HCT116 (cell line): ENCODE measurements at regions not wholly inside any gene's neighbourhood (a gene's known extent, or its start where the extent isn't known, plus 50 kb on each side); places are given as distances from the start of the nearest gene placed in this dataset.
"Not testable (repeated sequence)": the region's sequence is repeated elsewhere in the genome, so short reads cannot be mapped to it uniquely, and the experiment has no call there.

ENCODE experiments used
- ATAC-seq: fragments of 200-7000 bp; cut with Tn5 transposase; 2 replicates; pipeline ENCODE4 v1.9.1; 2020; ENCODE audit warnings: mild to moderate bottlenecking, moderate library complexity
- BruUV-seq: library from RNA; stranded (reverse); fragments of 400-500 nt; replicated peaks from 2 replicates; lab custom pipeline; 2021; lab: Mats Ljungman, UMichigan
- CTCF ChIA-PET: fragments of 300-600 bp; sonication (Branson Sonifier 250); formaldehyde crosslinking; loops from one replicate; lab custom pipeline; 2021; ENCODE audit warnings: antibody characterized with exemption; lab: Charles Lee
- POLR2A ChIA-PET: fragments of 300-600, 350-600 bp; sonication (Branson Sonifier 250); formaldehyde crosslinking; loops from one replicate; lab custom pipeline; 2021; ENCODE audit warnings: antibody characterized with exemption; lab: Charles Lee
- RAD21 ChIA-PET, 2 experiments: fragments of 300-600 bp; sonication (Branson Sonifier 250); formaldehyde crosslinking; loops; one replicate each; lab custom pipeline; 2023; ENCODE audit warnings: low total read pairs in 2 of 2; ENCODE audit not compliant: uncharacterized antibody in 2 of 2, unreplicated experiment in 2 of 2, low non-redundant PET in 1 of 2; lab: Charles Lee
- DNase-seq: peaks from one replicate; pipeline ENCODE4 v3.0.0-alpha.2; 2010; ENCODE audit warnings: low read depth, low spot score
- H2AFZ ChIP-seq: fragments of 200-600 bp; shearing (Covaris generic), sonication (generic); 2 replicates; pipeline ENCODE4 v1.6.1; 2017; ENCODE audit warnings: low read depth, mixed run types, mixed read lengths, antibody characterized with exemption, low read length; ENCODE audit not compliant: poor library complexity, severe bottlenecking
- H3K27ac ChIP-seq: 2 replicates; pipeline ENCODE4 v1.5.1; 2012; ENCODE audit warnings: low read depth, low read length
- H3K27me3 ChIP-seq: fragments of 200-600 bp; sonication (generic); 2 replicates; pipeline ENCODE4 v1.6.1; 2016; ENCODE audit warnings: mixed run types, low read length, mixed read lengths; ENCODE audit not compliant: insufficient read depth
- H3K36me3 ChIP-seq, 2 experiments: fragments of 200-500 bp in 1 of 2; fragments of 200-600 bp in 1 of 2; sonication (Bioruptor generic) in 1 of 2; sonication (generic) in 1 of 2; 2 replicates each; pipeline versions ENCODE4 v1.5.1 to v1.6.1; 2014 to 2016; ENCODE audit warnings: low read length in 2 of 2, inconsistent platforms in 1 of 2, mixed read lengths in 1 of 2, mixed run types in 1 of 2; ENCODE audit not compliant: insufficient read depth in 2 of 2, control insufficient read depth in 1 of 2
- H3K4me1 ChIP-seq, 2 experiments: fragments of 200-600 bp in 1 of 2; sonication (generic) in 1 of 2; 2 replicates each; pipeline versions ENCODE4 v1.5.1 to v1.6.1; 2012 to 2017; ENCODE audit warnings: low read length in 2 of 2, inconsistent platforms in 1 of 2, mild to moderate bottlenecking in 1 of 2, mixed read lengths in 1 of 2, mixed run types in 1 of 2, moderate library complexity in 1 of 2; ENCODE audit not compliant: insufficient read depth in 2 of 2, control insufficient read depth in 1 of 2
- H3K4me2 ChIP-seq: fragments of 200-600 bp; sonication (generic); 2 replicates; pipeline ENCODE4 v1.6.1; 2017; ENCODE audit warnings: mixed run types, low read length, mixed read lengths
- H3K4me3 ChIP-seq, 2 experiments: fragments of 200-600 bp in 1 of 2; sonication (generic) in 1 of 2; replicated peaks in 1 of 2; 2 replicates each; pipeline ENCODE4 v1.5.1; 2011 to 2016; ENCODE audit warnings: low read length in 2 of 2, control low read depth in 1 of 2, low read depth in 1 of 2, mild to moderate bottlenecking in 1 of 2, mixed read lengths in 1 of 2, mixed run types in 1 of 2
- H3K79me2 ChIP-seq: fragments of 200-600 bp; sonication (generic); 2 replicates; pipeline ENCODE4 v1.6.1; 2017; ENCODE audit warnings: mild to moderate bottlenecking, mixed run types, low read length, moderate library complexity, mixed read lengths; ENCODE audit not compliant: insufficient read depth
- H3K9ac ChIP-seq: fragments of 200-600 bp; sonication (generic); 2 replicates; pipeline ENCODE4 v1.6.1; 2016; ENCODE audit warnings: low read length, mixed read lengths
- H3K9me2 ChIP-seq: fragments of 200-600 bp; sonication (generic), shearing (Covaris generic); 2 replicates; pipeline ENCODE4 v1.6.1; 2017; ENCODE audit warnings: mixed run types, mild to moderate bottlenecking, moderate library complexity; ENCODE audit not compliant: insufficient read depth
- H3K9me3 ChIP-seq, 2 experiments: fragments of 200-500 bp in 1 of 2; fragments of 200-600 bp in 1 of 2; sonication (Bioruptor generic) in 1 of 2; sonication (generic) in 1 of 2; 2 replicates each; pipeline ENCODE4 v1.6.1; 2014 to 2017; ENCODE audit warnings: low read length in 2 of 2, mixed read lengths in 2 of 2, inconsistent platforms in 1 of 2, low read depth in 1 of 2, mild to moderate bottlenecking in 1 of 2, mixed run types in 1 of 2, moderate library complexity in 1 of 2; ENCODE audit not compliant: control insufficient read depth in 1 of 2, insufficient read depth in 1 of 2
- H4K20me1 ChIP-seq: fragments of 200-600 bp; sonication (generic), shearing (Covaris generic); 2 replicates; pipeline ENCODE4 v1.6.1; 2017; ENCODE audit warnings: mixed run types, mild to moderate bottlenecking, moderate library complexity; ENCODE audit not compliant: insufficient read depth
- CBX3 ChIP-seq: IDR thresholded peaks from 2 replicates; pipeline ENCODE4 v1.6.1; 2012; ENCODE audit warnings: low read depth
- CEBPB ChIP-seq: IDR thresholded peaks from 2 replicates; pipeline ENCODE4 v1.6.1; 2012; ENCODE audit warnings: low read depth
- EGR1 ChIP-seq: IDR thresholded peaks from 2 replicates; pipeline ENCODE4 v1.6.1; 2012; ENCODE audit warnings: low read depth
- ELF1 ChIP-seq: IDR thresholded peaks from 2 replicates; pipeline ENCODE4 v1.6.1; 2012; ENCODE audit warnings: low read depth, borderline replicate concordance
- EZH2phosphoT487 ChIP-seq: fragments of 200-600 bp; IDR thresholded peaks from 2 replicates; pipeline ENCODE4 v1.6.1; 2018; ENCODE audit warnings: antibody characterized with exemption, borderline replicate concordance
- SIN3A ChIP-seq: IDR thresholded peaks from 2 replicates; pipeline ENCODE4 v1.6.1; 2012; ENCODE audit warnings: low read depth
- SP1 ChIP-seq: IDR thresholded peaks from 2 replicates; pipeline ENCODE4 v1.6.1; 2012; ENCODE audit warnings: low read depth
- TCF7L2 ChIP-seq: IDR thresholded peaks from 2 replicates; pipeline ENCODE4 v1.7.0; 2011; ENCODE audit warnings: borderline replicate concordance, inconsistent platforms; ENCODE audit not compliant: insufficient read depth, insufficient read length; ENCODE audit errors: extremely low read depth
- ZFX ChIP-seq: fragments of 450-650 bp; IDR thresholded peaks from 2 replicates; pipeline ENCODE4 v1.6.1; 2017
- ZNF274 ChIP-seq: fragments of 200-500 bp; sonication (Bioruptor generic); IDR thresholded peaks from 2 replicates; pipeline ENCODE4 v1.6.1; 2014; ENCODE audit warnings: mild to moderate bottlenecking, low read depth, low read length, inconsistent platforms
- intact Hi-C: fragments of 100-400 bp; cut with micrococcal nuclease; formaldehyde crosslinking; loops from 2 replicates; pipeline ENCODE4 v1.10.0; 2022
- TF ChIP-seq, protein P1 (sequence below): IDR thresholded peaks from 2 replicates; pipeline ENCODE4 v1.6.1; 2012; ENCODE audit warnings: low read depth
- TF ChIP-seq, protein P2 (sequence below), 3 experiments: fragments of 200-600 bp in 1 of 3; sonication (generic) in 1 of 3; IDR thresholded peaks in 2 of 3; conservative IDR thresholded peaks in 1 of 3; 2 replicates each; pipeline ENCODE4 v1.5.1; 2012 to 2017; ENCODE audit warnings: low read depth in 2 of 3, low read length in 2 of 3, antibody characterized with exemption in 1 of 3, borderline replicate concordance in 1 of 3, control low read depth in 1 of 3, mild to moderate bottlenecking in 1 of 3, mixed read lengths in 1 of 3, mixed run types in 1 of 3, moderate library complexity in 1 of 3; ENCODE audit not compliant: insufficient read depth in 1 of 3
- TF ChIP-seq, protein P3 (sequence below): IDR thresholded peaks from 2 replicates; pipeline ENCODE4 v1.6.1; 2012

DNA sequence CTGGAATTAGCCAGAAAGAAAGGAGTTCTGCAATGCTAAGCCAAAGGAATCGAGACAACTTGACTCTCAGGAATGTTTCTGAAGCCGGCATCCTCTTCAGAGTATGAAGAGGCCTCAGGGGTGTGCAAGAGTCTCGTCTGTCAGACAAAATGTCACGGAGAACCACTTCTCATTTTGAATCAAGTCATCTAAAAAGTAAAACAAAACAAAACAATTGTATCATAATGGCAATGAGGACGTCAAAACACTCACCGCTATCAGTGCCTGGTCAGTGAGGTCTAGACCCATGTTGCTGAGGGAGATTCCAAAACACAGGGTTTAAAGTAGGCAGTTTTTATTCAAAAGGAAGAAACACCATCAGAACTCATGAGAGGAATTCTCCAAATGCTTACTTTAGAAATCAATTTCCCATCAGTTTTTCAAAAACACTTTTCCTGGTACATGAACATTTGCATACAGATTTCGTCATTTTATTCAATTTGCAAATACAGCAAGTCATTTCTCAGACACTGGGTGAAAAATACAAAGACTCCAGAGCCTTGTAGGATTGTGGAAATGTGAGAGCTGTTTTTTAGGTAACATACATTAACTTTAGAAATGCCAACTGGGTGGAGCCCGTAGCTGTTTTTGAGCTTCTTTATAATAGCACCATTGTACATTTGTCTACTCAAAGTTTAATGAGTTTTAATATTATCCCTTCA is 89.5 kb upstream of the MAP3K1 start (continued):
- no peak for TF ChIP-seq SP1
- TF ChIP-seq ZNF274 = no peak

DNA sequence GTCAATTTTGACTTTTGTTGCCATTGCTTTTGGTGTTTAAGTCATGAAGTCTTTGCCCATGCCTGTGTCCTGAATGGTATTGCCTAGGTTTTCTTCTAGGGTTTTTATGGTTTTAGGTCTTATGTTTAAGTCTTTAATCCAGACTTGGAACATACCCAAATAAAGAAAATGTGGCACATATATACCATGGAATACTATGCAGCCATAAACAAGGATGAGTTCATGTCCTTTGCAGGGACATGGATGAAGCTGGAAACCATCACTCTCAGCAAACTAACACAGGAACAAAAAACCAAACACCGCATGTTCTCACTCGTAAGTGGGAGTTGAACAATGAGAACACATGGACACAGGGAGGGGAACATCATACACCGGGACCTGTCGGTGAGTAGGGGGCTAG is 90.5 kb upstream of the MAP3K1 start:
- H2AFZ ChIP-seq, H3K4me2 ChIP-seq, RAD21 ChIA-PET, intact Hi-C loops, H3K36me3 ChIP-seq, CTCF ChIA-PET, H4K20me1 ChIP-seq, BruUV-seq, ATAC-seq, H3K9ac ChIP-seq, H3K27ac ChIP-seq, H3K27me3 ChIP-seq, DNase-seq, POLR2A ChIA-PET, H3K9me3 ChIP-seq, H3K4me3 ChIP-seq, H3K79me2 ChIP-seq, H3K9me2 ChIP-seq, H3K4me1 ChIP-seq: not testable (repeated sequence)

DNA sequence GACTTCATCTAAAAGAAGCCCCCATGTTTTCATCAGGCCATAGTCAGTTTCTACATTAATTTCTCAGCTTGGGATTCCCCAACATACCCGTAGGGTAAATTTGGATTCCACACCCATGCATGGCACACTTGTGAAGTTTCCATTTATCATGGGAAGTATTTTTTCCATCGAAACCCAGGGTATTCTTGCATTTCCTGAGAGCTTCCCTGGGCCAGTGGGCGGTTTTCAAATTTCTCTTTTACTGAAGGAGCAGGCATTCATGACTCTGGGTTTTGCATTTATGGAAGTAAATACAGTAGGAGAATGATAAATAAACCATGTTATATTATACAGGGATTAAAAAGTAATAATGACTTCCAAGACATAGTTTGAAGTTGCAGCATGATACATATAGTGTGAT is 93.0 kb upstream of the MAP3K1 start:
- H3K9ac ChIP-seq = no peak overlapping the region
- no peak overlapping the region for H3K4me3 ChIP-seq
- H3K4me1 ChIP-seq = no peaks in the 10 kb centered on the region
- H3K79me2 ChIP-seq = no peaks in the 10 kb centered on the region
- no peak for DNase-seq
- RAD21 ChIA-PET = no interaction called here
- no peaks in the 10 kb centered on the region for H3K36me3 ChIP-seq
- no peak overlapping the region for H2AFZ ChIP-seq
- H3K27ac ChIP-seq = no peak overlapping the region
- CTCF ChIA-PET = no interaction called here
- H4K20me1 ChIP-seq = no peaks in the 10 kb centered on the region
- no peaks in the 10 kb centered on the region for H3K9me3 ChIP-seq
- no peak overlapping the region for H3K4me2 ChIP-seq
- POLR2A ChIA-PET = interaction anchor here (0.8 kb wide), 1 partner anchor 18 kb away, joined by 3 read pairs; no protein-coding TSS in a partner anchor
- no peaks in the 10 kb centered on the region for H3K9me2 ChIP-seq
- ATAC-seq = no peak
- BruUV-seq = no TSS peak
- intact Hi-C loops = no loop called here
- H3K27me3 ChIP-seq = peaks cover 5% of the 10 kb centered on the region; the same call in 1 of the 2 replicates
- TF ChIP-seq CBX3 (no peak), CEBPB (no peak), ZNF274 (no peak), ELF1 (no peak), EGR1 (no peak), EZH2phosphoT487 (no peak), SIN3A (no peak), ZFX (no peak), TCF7L2 (no peak)
- TF ChIP-seq, protein P1, sequence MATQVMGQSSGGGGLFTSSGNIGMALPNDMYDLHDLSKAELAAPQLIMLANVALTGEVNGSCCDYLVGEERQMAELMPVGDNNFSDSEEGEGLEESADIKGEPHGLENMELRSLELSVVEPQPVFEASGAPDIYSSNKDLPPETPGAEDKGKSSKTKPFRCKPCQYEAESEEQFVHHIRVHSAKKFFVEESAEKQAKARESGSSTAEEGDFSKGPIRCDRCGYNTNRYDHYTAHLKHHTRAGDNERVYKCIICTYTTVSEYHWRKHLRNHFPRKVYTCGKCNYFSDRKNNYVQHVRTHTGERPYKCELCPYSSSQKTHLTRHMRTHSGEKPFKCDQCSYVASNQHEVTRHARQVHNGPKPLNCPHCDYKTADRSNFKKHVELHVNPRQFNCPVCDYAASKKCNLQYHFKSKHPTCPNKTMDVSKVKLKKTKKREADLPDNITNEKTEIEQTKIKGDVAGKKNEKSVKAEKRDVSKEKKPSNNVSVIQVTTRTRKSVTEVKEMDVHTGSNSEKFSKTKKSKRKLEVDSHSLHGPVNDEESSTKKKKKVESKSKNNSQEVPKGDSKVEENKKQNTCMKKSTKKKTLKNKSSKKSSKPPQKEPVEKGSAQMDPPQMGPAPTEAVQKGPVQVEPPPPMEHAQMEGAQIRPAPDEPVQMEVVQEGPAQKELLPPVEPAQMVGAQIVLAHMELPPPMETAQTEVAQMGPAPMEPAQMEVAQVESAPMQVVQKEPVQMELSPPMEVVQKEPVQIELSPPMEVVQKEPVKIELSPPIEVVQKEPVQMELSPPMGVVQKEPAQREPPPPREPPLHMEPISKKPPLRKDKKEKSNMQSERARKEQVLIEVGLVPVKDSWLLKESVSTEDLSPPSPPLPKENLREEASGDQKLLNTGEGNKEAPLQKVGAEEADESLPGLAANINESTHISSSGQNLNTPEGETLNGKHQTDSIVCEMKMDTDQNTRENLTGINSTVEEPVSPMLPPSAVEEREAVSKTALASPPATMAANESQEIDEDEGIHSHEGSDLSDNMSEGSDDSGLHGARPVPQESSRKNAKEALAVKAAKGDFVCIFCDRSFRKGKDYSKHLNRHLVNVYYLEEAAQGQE = no peak
- TF ChIP-seq, protein P2, sequence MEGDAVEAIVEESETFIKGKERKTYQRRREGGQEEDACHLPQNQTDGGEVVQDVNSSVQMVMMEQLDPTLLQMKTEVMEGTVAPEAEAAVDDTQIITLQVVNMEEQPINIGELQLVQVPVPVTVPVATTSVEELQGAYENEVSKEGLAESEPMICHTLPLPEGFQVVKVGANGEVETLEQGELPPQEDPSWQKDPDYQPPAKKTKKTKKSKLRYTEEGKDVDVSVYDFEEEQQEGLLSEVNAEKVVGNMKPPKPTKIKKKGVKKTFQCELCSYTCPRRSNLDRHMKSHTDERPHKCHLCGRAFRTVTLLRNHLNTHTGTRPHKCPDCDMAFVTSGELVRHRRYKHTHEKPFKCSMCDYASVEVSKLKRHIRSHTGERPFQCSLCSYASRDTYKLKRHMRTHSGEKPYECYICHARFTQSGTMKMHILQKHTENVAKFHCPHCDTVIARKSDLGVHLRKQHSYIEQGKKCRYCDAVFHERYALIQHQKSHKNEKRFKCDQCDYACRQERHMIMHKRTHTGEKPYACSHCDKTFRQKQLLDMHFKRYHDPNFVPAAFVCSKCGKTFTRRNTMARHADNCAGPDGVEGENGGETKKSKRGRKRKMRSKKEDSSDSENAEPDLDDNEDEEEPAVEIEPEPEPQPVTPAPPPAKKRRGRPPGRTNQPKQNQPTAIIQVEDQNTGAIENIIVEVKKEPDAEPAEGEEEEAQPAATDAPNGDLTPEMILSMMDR (IDR thresholded peaks at IDR 0.05 in 2 of 3, conservative IDR thresholded peaks at IDR 0.05 in 1 of 3; ENCODE audit: borderline replicate concordance in 1 of 3, insufficient read depth in 1 of 3, low read depth in 2 of 3, low read length in 2 of 3) = no peak
- TF ChIP-seq, protein P3, sequence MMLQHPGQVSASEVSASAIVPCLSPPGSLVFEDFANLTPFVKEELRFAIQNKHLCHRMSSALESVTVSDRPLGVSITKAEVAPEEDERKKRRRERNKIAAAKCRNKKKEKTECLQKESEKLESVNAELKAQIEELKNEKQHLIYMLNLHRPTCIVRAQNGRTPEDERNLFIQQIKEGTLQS = no peak
